Keratinocyte (primary cell): ENCODE measurements at regions not wholly inside any gene's neighbourhood (a gene's known extent, or its start where the extent isn't known, plus 50 kb on each side); places are given as distances from the start of the nearest gene placed in this dataset.

Source experiments
- DNase-seq: peaks from one replicate; pipeline ENCODE4 v3.0.0-alpha.2; 2011; ENCODE audit warnings: low read depth, missing footprints, low spot score
- FAIRE-seq: peaks from 2 replicates; lab custom pipeline; 2011; peaks lifted over from hg19 to GRCh38; lab: Jason Lieb, UNC
- H2AFZ ChIP-seq: 2 replicates; pipeline ENCODE4 v1.6.0; 2012; ENCODE audit warnings: low read length, control low read depth, inconsistent platforms; ENCODE audit not compliant: control insufficient read depth
- H3K27ac ChIP-seq: 2 replicates; pipeline ENCODE4 v1.5.1; 2011; ENCODE audit warnings: low read length; ENCODE audit not compliant: control insufficient read depth, insufficient read depth
- H3K27me3 ChIP-seq: 3 replicates; pipeline ENCODE4 v1.6.0; 2011; ENCODE audit warnings: low read length; ENCODE audit not compliant: control insufficient read depth, insufficient read depth; ENCODE audit errors: extremely low read depth
- H3K36me3 ChIP-seq, 2 experiments: 2 replicates in 1 of 2; 3 replicates in 1 of 2; pipeline ENCODE4 v1.5.1; 2011; ENCODE audit warnings: low read length in 2 of 2, mild to moderate bottlenecking in 1 of 2; ENCODE audit not compliant: control insufficient read depth in 2 of 2, insufficient read depth in 2 of 2; ENCODE audit errors: extremely low read depth in 1 of 2
- H3K4me1 ChIP-seq: 3 replicates; pipeline ENCODE4 v1.5.1; 2011; ENCODE audit warnings: low read length; ENCODE audit not compliant: control insufficient read depth, insufficient read depth; ENCODE audit errors: extremely low read depth
- H3K4me2 ChIP-seq: 3 replicates; pipeline ENCODE4 v1.6.0; 2011; ENCODE audit warnings: low read depth, low read length; ENCODE audit not compliant: control insufficient read depth, insufficient read depth; ENCODE audit errors: extremely low read depth
- H3K4me3 ChIP-seq, 3 experiments: fragments of 200-600 bp in 1 of 3; sonication (generic) in 1 of 3; 2 replicates in 2 of 3; 3 replicates in 1 of 3; pipeline ENCODE4 v1.5.1; 2011 to 2016; ENCODE audit warnings: low read length in 3 of 3, mild to moderate bottlenecking in 3 of 3, control low read depth in 2 of 3, inconsistent platforms in 1 of 3, low read depth in 1 of 3, mixed read lengths in 1 of 3, mixed run types in 1 of 3, moderate library complexity in 1 of 3; ENCODE audit not compliant: control insufficient read depth in 2 of 3, insufficient read depth in 2 of 3; ENCODE audit errors: extremely low read depth in 1 of 3
- H3K79me2 ChIP-seq: 2 replicates; pipeline ENCODE4 v1.6.0; 2012; ENCODE audit warnings: low read length; ENCODE audit not compliant: control insufficient read depth, insufficient read depth
- H3K9ac ChIP-seq: 3 replicates; pipeline ENCODE4 v1.6.0; 2011; ENCODE audit warnings: low read length; ENCODE audit not compliant: control insufficient read depth, insufficient read depth; ENCODE audit errors: extremely low read depth
- H3K9me1 ChIP-seq: 3 replicates; pipeline ENCODE4 v1.6.0; 2011; ENCODE audit warnings: low read length; ENCODE audit not compliant: control insufficient read depth, insufficient read depth; ENCODE audit errors: extremely low read depth
- H3K9me3 ChIP-seq: 2 replicates; pipeline ENCODE4 v1.5.1; 2012; ENCODE audit warnings: low read depth, low read length; ENCODE audit not compliant: control insufficient read depth
- H4K20me1 ChIP-seq: 3 replicates; pipeline ENCODE4 v1.6.0; 2011; ENCODE audit warnings: low read length; ENCODE audit not compliant: control insufficient read depth, insufficient read depth; ENCODE audit errors: extremely low read depth
- CTCF ChIP-seq, 3 experiments: IDR thresholded peaks in 1 of 3; conservative IDR thresholded peaks in 1 of 3; optimal IDR thresholded peaks in 1 of 3; 2 replicates in 2 of 3; 3 replicates in 1 of 3; pipeline versions ENCODE3 to v1.5.1; 2011; ENCODE audit warnings: low read length in 3 of 3, mild to moderate bottlenecking in 3 of 3, moderate library complexity in 2 of 3, control low read depth in 1 of 3, inconsistent platforms in 1 of 3; ENCODE audit not compliant: insufficient read depth in 2 of 3; ENCODE audit errors: extremely low read depth in 1 of 3
- EZH2 ChIP-seq: IDR thresholded peaks from one replicate; pipeline ENCODE4 v1.6.1; 2012; ENCODE audit warnings: inconsistent platforms, mild to moderate bottlenecking, low read length, moderate library complexity
- dilution Hi-C: fragments of 300-500 bp; cut with MboI; formaldehyde crosslinking; loops from one replicate; pipeline ENCODE4 v1.7.0; 2020; ENCODE audit warnings: low sequenced_read_pairs; ENCODE audit not compliant: extremely low pct_ligation_motif_present

GRCh38 chr22:47448231-47449223, 686.1 kb downstream of the TBC1D22A start:
- Histone ChIP-seq H3K27ac (no peak overlapping the region), H3K4me2 (no peak overlapping the region), H3K27me3 (no peaks in the 10 kb centered on the region), H2AFZ (no peak overlapping the region), H3K9me1 (no peaks in the 10 kb centered on the region), H3K36me3 (no peaks in the 10 kb centered on the region), H3K4me3 (no peak overlapping the region), H3K79me2 (no peaks in the 10 kb centered on the region), H4K20me1 (no peaks in the 10 kb centered on the region), H3K4me1 (no peaks in the 10 kb centered on the region), H3K9ac (no peak overlapping the region), H3K9me3 (peaks cover 23% of the 10 kb centered on the region)
- dilution Hi-C loops = no loop called here
- TF ChIP-seq EZH2 (no peak), CTCF (optimal IDR thresholded peaks at IDR 0.05 in 1 of 3, IDR thresholded peaks at IDR 0.05 in 1 of 3, conservative IDR thresholded peaks at IDR 0.05 in 1 of 3; ENCODE audit: extremely low read depth in 1 of 3, insufficient read depth in 2 of 3, low read length in 3 of 3) (no peak)
- FAIRE-seq = no peak
- no peak for DNase-seq

- TF ChIP-seq EZH2 (no peak), CTCF (optimal IDR thresholded peaks at IDR 0.05 in 1 of 3, IDR thresholded peaks at IDR 0.05 in 1 of 3, conservative IDR thresholded peaks at IDR 0.05 in 1 of 3; ENCODE audit: extremely low read depth in 1 of 3, insufficient read depth in 2 of 3, low read length in 3 of 3) (no peak)
- no peaks in the 10 kb centered on the region for H3K79me2 ChIP-seq
- no peaks in the 10 kb centered on the region for H3K9me1 ChIP-seq
- no peak for FAIRE-seq
- H3K4me3 ChIP-seq = no peak overlapping the region
- H3K9me3 ChIP-seq = peaks cover 22% of the 10 kb centered on the region
- no peaks in the 10 kb centered on the region for H3K4me1 ChIP-seq
- H3K4me2 ChIP-seq = no peak overlapping the region
- H3K36me3 ChIP-seq = no peaks in the 10 kb centered on the region
- H4K20me1 ChIP-seq = no peaks in the 10 kb centered on the region
- H2AFZ ChIP-seq = no peak overlapping the region
- H3K27me3 ChIP-seq = no peaks in the 10 kb centered on the region
- dilution Hi-C loops = no loop called here
- DNase-seq = no peak
- H3K9ac ChIP-seq = no peak overlapping the region
- no peak overlapping the region for H3K27ac ChIP-seq
Observed at GRCh38 chr22:47446821-47447810, 684.7 kb downstream of the TBC1D22A start.
